HEK293 (cell line): ENCODE measurements at regions not wholly inside any gene's neighbourhood (a gene's known extent, or its start where the extent isn't known, plus 50 kb on each side); places are given as distances from the start of the nearest gene placed in this dataset.
A peak's percentile ranks its signal among the peaks of the same experiment; 100 is the strongest.

Experiments
- HOXA7 ChIP-seq: sonication (generic); formaldehyde crosslinking; IDR thresholded peaks from 2 replicates; pipeline ENCODE4 v1.8.1; 2022; ENCODE audit warnings: missing genetic modification reagents, borderline replicate concordance
- PATZ1 ChIP-seq: fragments of 450-650 bp; formaldehyde crosslinking; IDR thresholded peaks from 2 replicates; pipeline ENCODE4 v1.5.1; 2016; ENCODE audit warnings: missing biosample characterization, missing genetic modification characterization
- SCRT2 ChIP-seq: fragments of 450-650 bp; formaldehyde crosslinking; IDR thresholded peaks from 2 replicates; pipeline ENCODE4 v1.5.1; 2016; ENCODE audit warnings: missing biosample characterization, missing genetic modification characterization
- SP3 ChIP-seq: fragments of 450-650 bp; formaldehyde crosslinking; IDR thresholded peaks from 2 replicates; pipeline ENCODE4 v1.5.1; 2016; ENCODE audit warnings: missing biosample characterization, missing genetic modification characterization
- ZNF112 ChIP-seq: fragments of 450-650 bp; formaldehyde crosslinking; IDR thresholded peaks from 2 replicates; pipeline ENCODE4 v1.5.0; 2017; ENCODE audit warnings: missing biosample characterization, missing genetic modification characterization
- ZNF148 ChIP-seq: fragments of 450-650 bp; formaldehyde crosslinking; IDR thresholded peaks from 2 replicates; pipeline ENCODE4 v1.5.0; 2017; ENCODE audit warnings: missing biosample characterization, missing genetic modification characterization, borderline replicate concordance
- ZNF175 ChIP-seq: fragments of 450-650 bp; formaldehyde crosslinking; IDR thresholded peaks from 2 replicates; pipeline ENCODE4 v1.5.1; 2016; ENCODE audit warnings: missing biosample characterization, missing genetic modification characterization
- ZNF184 ChIP-seq: fragments of 450-650 bp; IDR thresholded peaks from 2 replicates; pipeline ENCODE4 v1.5.1; 2018; ENCODE audit warnings: missing biosample characterization, mild to moderate bottlenecking, missing genetic modification characterization
- ZNF202 ChIP-seq: fragments of 450-650 bp; formaldehyde crosslinking; IDR thresholded peaks from 2 replicates; pipeline ENCODE4 v1.5.1; 2016; ENCODE audit warnings: missing biosample characterization, missing genetic modification characterization, borderline replicate concordance
- ZNF266 ChIP-seq: fragments of 450-650 bp; formaldehyde crosslinking; IDR thresholded peaks from 2 replicates; pipeline ENCODE4 v1.5.1; 2016; ENCODE audit warnings: missing biosample characterization, missing genetic modification characterization, low read depth
- ZNF274 ChIP-seq, 2 experiments: fragments of 200-500 bp in 1 of 2; fragments of 450-650 bp in 1 of 2; sonication (Bioruptor generic) in 1 of 2; formaldehyde crosslinking in 1 of 2; IDR thresholded peaks; 2 replicates each; pipeline versions ENCODE4 v1.5.1 to v1.6.1; 2014 to 2016; ENCODE audit warnings: borderline replicate concordance in 1 of 2, inconsistent platforms in 1 of 2, low read length in 1 of 2, missing biosample characterization in 1 of 2, missing genetic modification characterization in 1 of 2
- ZNF366 ChIP-seq: fragments of 450-650 bp; formaldehyde crosslinking; conservative IDR thresholded peaks from 2 replicates; pipeline ENCODE4 v1.5.1; 2016; ENCODE audit warnings: missing biosample characterization, missing genetic modification characterization
- ZNF37A ChIP-seq: fragments of 450-650 bp; IDR thresholded peaks from 2 replicates; pipeline ENCODE4 v1.5.1; 2018; ENCODE audit warnings: missing biosample characterization, missing genetic modification characterization
- ZNF510 ChIP-seq: fragments of 450-650 bp; formaldehyde crosslinking; IDR thresholded peaks from 2 replicates; pipeline ENCODE4 v1.5.1; 2018; ENCODE audit warnings: mild to moderate bottlenecking, missing genetic modification characterization, missing biosample characterization; ENCODE audit not compliant: insufficient replicate concordance
- ZNF513 ChIP-seq: fragments of 450-650 bp; IDR thresholded peaks from 2 replicates; pipeline ENCODE4 v1.5.1; 2018; ENCODE audit warnings: missing biosample characterization, missing genetic modification characterization
- ZNF544 ChIP-seq: fragments of 450-650 bp; formaldehyde crosslinking; IDR thresholded peaks from 2 replicates; pipeline ENCODE4 v1.5.0; 2017; ENCODE audit warnings: missing biosample characterization, missing genetic modification characterization
- ZNF548 ChIP-seq: fragments of 450-650 bp; formaldehyde crosslinking; IDR thresholded peaks from 2 replicates; pipeline ENCODE4 v1.5.1; 2016; ENCODE audit warnings: missing biosample characterization, missing genetic modification characterization
- ZNF558 ChIP-seq: fragments of 450-650 bp; formaldehyde crosslinking; IDR thresholded peaks from 2 replicates; pipeline ENCODE4 v1.5.1; 2016; ENCODE audit warnings: missing biosample characterization, missing genetic modification characterization
- ZNF658 ChIP-seq: fragments of 450-650 bp; formaldehyde crosslinking; IDR thresholded peaks from 2 replicates; pipeline ENCODE4; 2016; ENCODE audit warnings: missing biosample characterization, missing genetic modification characterization
- ZNF670 ChIP-seq: fragments of 450-650 bp; formaldehyde crosslinking; IDR thresholded peaks from 2 replicates; pipeline ENCODE4 v1.5.1; 2016; ENCODE audit warnings: missing biosample characterization, missing genetic modification characterization, low read depth
- ZNF747 ChIP-seq: fragments of 450-650 bp; formaldehyde crosslinking; IDR thresholded peaks from 2 replicates; pipeline ENCODE4 v1.5.1; 2016; ENCODE audit warnings: missing biosample characterization, missing genetic modification characterization
- ZXDB ChIP-seq: fragments of 450-650 bp; formaldehyde crosslinking; IDR thresholded peaks from 2 replicates; pipeline ENCODE4 v1.5.1; 2016; ENCODE audit warnings: missing biosample characterization, missing genetic modification characterization
- TF ChIP-seq, protein P1 (sequence below): fragments of 450-650 bp; formaldehyde crosslinking; IDR thresholded peaks from 2 replicates; pipeline ENCODE4 v1.5.1; 2016; ENCODE audit warnings: missing biosample characterization, missing genetic modification characterization, borderline replicate concordance
- TF ChIP-seq, protein P2 (sequence below): fragments of 450-650 bp; formaldehyde crosslinking; IDR thresholded peaks from 2 replicates; pipeline ENCODE4 v1.5.1; 2017; ENCODE audit warnings: missing biosample characterization, missing genetic modification characterization
- TF ChIP-seq, protein P3 (sequence below): fragments of 450-650 bp; formaldehyde crosslinking; IDR thresholded peaks from 2 replicates; pipeline ENCODE4 v1.5.1; 2016; ENCODE audit warnings: missing biosample characterization, missing genetic modification characterization

DNA sequence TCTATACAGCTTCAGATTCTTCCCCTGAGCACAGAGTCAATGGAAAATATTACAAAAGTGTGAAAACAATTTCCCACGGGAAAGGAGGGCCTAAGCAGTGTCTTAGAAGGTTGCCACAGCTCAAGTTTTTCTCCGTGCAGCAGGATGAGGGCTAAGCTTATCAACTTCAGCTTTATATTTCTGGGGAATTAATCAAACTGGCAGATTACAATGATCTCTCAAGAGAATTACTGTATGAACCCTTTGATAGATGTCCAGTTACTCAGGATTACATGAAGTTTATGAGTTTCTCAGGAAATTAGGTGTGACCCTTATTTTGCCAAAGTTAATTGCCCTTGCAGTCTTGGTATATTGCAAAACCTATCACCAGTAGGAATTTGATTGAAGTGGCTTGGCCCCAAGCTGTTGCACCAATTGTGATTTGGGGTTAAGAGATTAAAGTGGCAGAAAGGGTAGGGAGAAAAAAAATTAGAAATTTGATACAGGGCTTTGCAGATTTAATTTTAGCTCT lies 298.4 kb downstream of the MAP2K6 start (continued):
- TF ChIP-seq, protein P1, sequence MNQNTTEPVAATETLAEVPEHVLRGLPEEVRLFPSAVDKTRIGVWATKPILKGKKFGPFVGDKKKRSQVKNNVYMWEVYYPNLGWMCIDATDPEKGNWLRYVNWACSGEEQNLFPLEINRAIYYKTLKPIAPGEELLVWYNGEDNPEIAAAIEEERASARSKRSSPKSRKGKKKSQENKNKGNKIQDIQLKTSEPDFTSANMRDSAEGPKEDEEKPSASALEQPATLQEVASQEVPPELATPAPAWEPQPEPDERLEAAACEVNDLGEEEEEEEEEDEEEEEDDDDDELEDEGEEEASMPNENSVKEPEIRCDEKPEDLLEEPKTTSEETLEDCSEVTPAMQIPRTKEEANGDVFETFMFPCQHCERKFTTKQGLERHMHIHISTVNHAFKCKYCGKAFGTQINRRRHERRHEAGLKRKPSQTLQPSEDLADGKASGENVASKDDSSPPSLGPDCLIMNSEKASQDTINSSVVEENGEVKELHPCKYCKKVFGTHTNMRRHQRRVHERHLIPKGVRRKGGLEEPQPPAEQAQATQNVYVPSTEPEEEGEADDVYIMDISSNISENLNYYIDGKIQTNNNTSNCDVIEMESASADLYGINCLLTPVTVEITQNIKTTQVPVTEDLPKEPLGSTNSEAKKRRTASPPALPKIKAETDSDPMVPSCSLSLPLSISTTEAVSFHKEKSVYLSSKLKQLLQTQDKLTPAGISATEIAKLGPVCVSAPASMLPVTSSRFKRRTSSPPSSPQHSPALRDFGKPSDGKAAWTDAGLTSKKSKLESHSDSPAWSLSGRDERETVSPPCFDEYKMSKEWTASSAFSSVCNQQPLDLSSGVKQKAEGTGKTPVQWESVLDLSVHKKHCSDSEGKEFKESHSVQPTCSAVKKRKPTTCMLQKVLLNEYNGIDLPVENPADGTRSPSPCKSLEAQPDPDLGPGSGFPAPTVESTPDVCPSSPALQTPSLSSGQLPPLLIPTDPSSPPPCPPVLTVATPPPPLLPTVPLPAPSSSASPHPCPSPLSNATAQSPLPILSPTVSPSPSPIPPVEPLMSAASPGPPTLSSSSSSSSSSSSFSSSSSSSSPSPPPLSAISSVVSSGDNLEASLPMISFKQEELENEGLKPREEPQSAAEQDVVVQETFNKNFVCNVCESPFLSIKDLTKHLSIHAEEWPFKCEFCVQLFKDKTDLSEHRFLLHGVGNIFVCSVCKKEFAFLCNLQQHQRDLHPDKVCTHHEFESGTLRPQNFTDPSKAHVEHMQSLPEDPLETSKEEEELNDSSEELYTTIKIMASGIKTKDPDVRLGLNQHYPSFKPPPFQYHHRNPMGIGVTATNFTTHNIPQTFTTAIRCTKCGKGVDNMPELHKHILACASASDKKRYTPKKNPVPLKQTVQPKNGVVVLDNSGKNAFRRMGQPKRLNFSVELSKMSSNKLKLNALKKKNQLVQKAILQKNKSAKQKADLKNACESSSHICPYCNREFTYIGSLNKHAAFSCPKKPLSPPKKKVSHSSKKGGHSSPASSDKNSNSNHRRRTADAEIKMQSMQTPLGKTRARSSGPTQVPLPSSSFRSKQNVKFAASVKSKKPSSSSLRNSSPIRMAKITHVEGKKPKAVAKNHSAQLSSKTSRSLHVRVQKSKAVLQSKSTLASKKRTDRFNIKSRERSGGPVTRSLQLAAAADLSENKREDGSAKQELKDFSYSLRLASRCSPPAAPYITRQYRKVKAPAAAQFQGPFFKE = no peak
- TF ChIP-seq ZNF366 (no peak), HOXA7 (CRISPR knock-in tag) (no peak), PATZ1 (tag by site-specific recombination) (peak; percentile 52), ZNF544 (tag by site-specific recombination) (no peak), ZNF184 (tag by site-specific recombination) (no peak), ZNF202 (tag by site-specific recombination) (no peak), ZNF558 (tag by site-specific recombination) (no peak), SCRT2 (peak; percentile 82), ZNF510 (tag by site-specific recombination) (no peak), ZNF747 (tag by site-specific recombination) (no peak), ZNF658 (tag by site-specific recombination) (no peak), ZNF274 (IDR thresholded peaks at IDR 0.05; ENCODE audit: low read length) (no peak), ZNF274 (tag by site-specific recombination; IDR thresholded peaks at IDR 0.05; ENCODE audit: borderline replicate concordance) (no peak), ZNF175 (tag by site-specific recombination) (no peak), ZNF37A (no peak), ZNF148 (no peak), ZNF513 (tag by site-specific recombination) (0 out of 2 replicates have a peak, but pooled peaks have one; percentile 17), ZNF670 (tag by site-specific recombination) (no peak), ZNF548 (tag by site-specific recombination) (no peak), ZNF112 (tag by site-specific recombination) (no peak), ZNF266 (tag by site-specific recombination) (no peak), ZXDB (tag by site-specific recombination) (peak; percentile 88), SP3 (tag by site-specific recombination) (no peak)
- TF ChIP-seq, protein P2, sequence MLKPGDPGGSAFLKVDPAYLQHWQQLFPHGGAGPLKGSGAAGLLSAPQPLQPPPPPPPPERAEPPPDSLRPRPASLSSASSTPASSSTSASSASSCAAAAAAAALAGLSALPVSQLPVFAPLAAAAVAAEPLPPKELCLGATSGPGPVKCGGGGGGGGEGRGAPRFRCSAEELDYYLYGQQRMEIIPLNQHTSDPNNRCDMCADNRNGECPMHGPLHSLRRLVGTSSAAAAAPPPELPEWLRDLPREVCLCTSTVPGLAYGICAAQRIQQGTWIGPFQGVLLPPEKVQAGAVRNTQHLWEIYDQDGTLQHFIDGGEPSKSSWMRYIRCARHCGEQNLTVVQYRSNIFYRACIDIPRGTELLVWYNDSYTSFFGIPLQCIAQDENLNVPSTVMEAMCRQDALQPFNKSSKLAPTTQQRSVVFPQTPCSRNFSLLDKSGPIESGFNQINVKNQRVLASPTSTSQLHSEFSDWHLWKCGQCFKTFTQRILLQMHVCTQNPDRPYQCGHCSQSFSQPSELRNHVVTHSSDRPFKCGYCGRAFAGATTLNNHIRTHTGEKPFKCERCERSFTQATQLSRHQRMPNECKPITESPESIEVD (tag by site-specific recombination) = peak; percentile 93
- TF ChIP-seq, protein P3, sequence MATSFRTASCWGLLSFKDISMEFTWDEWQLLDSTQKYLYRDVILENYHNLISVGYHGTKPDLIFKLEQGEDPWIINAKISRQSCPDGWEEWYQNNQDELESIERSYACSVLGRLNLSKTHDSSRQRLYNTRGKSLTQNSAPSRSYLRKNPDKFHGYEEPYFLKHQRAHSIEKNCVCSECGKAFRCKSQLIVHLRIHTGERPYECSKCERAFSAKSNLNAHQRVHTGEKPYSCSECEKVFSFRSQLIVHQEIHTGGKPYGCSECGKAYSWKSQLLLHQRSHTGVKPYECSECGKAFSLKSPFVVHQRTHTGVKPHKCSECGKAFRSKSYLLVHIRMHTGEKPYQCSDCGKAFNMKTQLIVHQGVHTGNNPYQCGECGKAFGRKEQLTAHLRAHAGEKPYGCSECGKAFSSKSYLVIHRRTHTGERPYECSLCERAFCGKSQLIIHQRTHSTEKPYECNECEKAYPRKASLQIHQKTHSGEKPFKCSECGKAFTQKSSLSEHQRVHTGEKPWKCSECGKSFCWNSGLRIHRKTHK (tag by site-specific recombination) = no peak
